Left ventricle myocardium inferior (tissue), 1 donor: ENCODE measurements at regions not wholly inside any gene's neighbourhood (a gene's known extent, or its start where the extent isn't known, plus 50 kb on each side); places are given as distances from the start of the nearest gene placed in this dataset.

Source experiments
- DNase-seq: peaks from one replicate; pipeline ENCODE4 v3.0.0-alpha.2; 2020
- H3K27ac ChIP-seq: fragments of 200-600 bp; replicated peaks from 2 replicates; pipeline ENCODE4 v1.8.0; 2021
- H3K27me3 ChIP-seq: fragments of 200-600 bp; 2 replicates; pipeline ENCODE4 v1.8.0; 2021; ENCODE audit warnings: low read depth
- H3K36me3 ChIP-seq: fragments of 200-600 bp; 2 replicates; pipeline ENCODE4 v1.8.0; 2021
- H3K4me1 ChIP-seq: fragments of 200-600 bp; 2 replicates; pipeline ENCODE4 v1.8.0; 2021
- H3K4me3 ChIP-seq: fragments of 200-600 bp; 2 replicates; pipeline ENCODE4 v1.8.0; 2021; ENCODE audit warnings: mild to moderate bottlenecking, moderate library complexity
- H3K9me3 ChIP-seq: fragments of 200-600 bp; replicated peaks from 2 replicates; pipeline ENCODE4 v1.8.0; 2021
- intact Hi-C: fragments of 100-400 bp; cut with micrococcal nuclease; formaldehyde crosslinking; loops from one replicate; pipeline ENCODE4 v1.11.0; 2022
- TF ChIP-seq, protein P1 (sequence below): fragments of 200-600 bp; IDR thresholded peaks from 2 replicates; pipeline ENCODE4 v1.8.0; 2021; ENCODE audit warnings: antibody characterized with exemption, mild to moderate bottlenecking, borderline replicate concordance
- donor health status: DM: no; HTN: yes; CAD: no; lungs with severe emphysema.

GRCh38 chr6:90811596-90812226 is 224.8 kb upstream of the MAP3K7 start:
- TF ChIP-seq, protein P1, sequence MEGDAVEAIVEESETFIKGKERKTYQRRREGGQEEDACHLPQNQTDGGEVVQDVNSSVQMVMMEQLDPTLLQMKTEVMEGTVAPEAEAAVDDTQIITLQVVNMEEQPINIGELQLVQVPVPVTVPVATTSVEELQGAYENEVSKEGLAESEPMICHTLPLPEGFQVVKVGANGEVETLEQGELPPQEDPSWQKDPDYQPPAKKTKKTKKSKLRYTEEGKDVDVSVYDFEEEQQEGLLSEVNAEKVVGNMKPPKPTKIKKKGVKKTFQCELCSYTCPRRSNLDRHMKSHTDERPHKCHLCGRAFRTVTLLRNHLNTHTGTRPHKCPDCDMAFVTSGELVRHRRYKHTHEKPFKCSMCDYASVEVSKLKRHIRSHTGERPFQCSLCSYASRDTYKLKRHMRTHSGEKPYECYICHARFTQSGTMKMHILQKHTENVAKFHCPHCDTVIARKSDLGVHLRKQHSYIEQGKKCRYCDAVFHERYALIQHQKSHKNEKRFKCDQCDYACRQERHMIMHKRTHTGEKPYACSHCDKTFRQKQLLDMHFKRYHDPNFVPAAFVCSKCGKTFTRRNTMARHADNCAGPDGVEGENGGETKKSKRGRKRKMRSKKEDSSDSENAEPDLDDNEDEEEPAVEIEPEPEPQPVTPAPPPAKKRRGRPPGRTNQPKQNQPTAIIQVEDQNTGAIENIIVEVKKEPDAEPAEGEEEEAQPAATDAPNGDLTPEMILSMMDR = no peak
- H3K9me3 ChIP-seq = peaks cover 28% of the 10 kb centered on the region
- intact Hi-C loops = no loop called here
- no peaks in the 10 kb centered on the region for H3K36me3 ChIP-seq
- H3K27me3 ChIP-seq = no peaks in the 10 kb centered on the region
- H3K27ac ChIP-seq = no peak overlapping the region
- no peak for DNase-seq
- H3K4me3 ChIP-seq = no peak overlapping the region
- H3K4me1 ChIP-seq = no peaks in the 10 kb centered on the region

GRCh38 chr6:90809035-90809434 is 222.2 kb upstream of the MAP3K7 start:
- H3K36me3 ChIP-seq = no peaks in the 10 kb centered on the region
- no peaks in the 10 kb centered on the region for H3K27me3 ChIP-seq
- no peak for DNase-seq
- H3K4me3 ChIP-seq = no peak overlapping the region
- intact Hi-C loops = no loop called here
- no peaks in the 10 kb centered on the region for H3K4me1 ChIP-seq
- no peak overlapping the region for H3K27ac ChIP-seq
- H3K9me3 ChIP-seq = peaks cover 15% of the 10 kb centered on the region
- TF ChIP-seq, protein P1 = no peak

GRCh38 chr6:90807791-90808701 is 221.2 kb upstream of the MAP3K7 start:
- peaks cover 5% of the 10 kb centered on the region for H3K9me3 ChIP-seq
- no peaks in the 10 kb centered on the region for H3K27me3 ChIP-seq
- no peaks in the 10 kb centered on the region for H3K4me1 ChIP-seq
- no peaks in the 10 kb centered on the region for H3K36me3 ChIP-seq
- intact Hi-C loops = no loop called here
- H3K27ac ChIP-seq = no peak overlapping the region
- no peak for DNase-seq
- TF ChIP-seq, protein P1 = no peak
- H3K4me3 ChIP-seq = no peak overlapping the region

GRCh38 chr6:90805619-90806155 is 218.8 kb upstream of the MAP3K7 start:
- Histone ChIP-seq H3K36me3 (no peaks in the 10 kb centered on the region), H3K27ac (no peak overlapping the region), H3K27me3 (no peaks in the 10 kb centered on the region), H3K4me1 (no peaks in the 10 kb centered on the region), H3K4me3 (no peak overlapping the region), H3K9me3 (no peaks in the 10 kb centered on the region)
- no peak for DNase-seq
- intact Hi-C loops = no loop called here
- TF ChIP-seq, protein P1 = no peak

DNA sequence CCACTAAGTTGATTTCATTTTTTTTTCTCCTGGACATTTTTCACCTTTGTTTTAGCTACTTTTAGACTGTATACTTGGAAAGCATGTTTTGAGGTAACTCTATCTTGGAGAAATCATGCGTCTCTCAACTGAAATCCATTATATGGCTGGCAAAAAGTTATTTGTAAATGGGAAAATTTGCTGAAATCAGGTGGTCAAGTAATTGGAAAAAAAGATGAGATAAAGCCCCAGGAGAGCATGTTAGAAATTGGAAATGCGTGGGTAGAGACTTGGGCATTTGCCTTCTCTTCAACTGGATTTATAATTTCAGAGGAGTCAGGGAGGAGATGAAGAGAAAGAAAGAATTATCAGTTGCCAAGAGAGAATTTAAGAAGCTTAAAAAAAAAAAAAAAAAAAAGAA is 217.1 kb upstream of the MAP3K7 start:
- no peak overlapping the region for H3K27ac ChIP-seq
- H3K4me3 ChIP-seq = no peak overlapping the region
- H3K27me3 ChIP-seq = no peaks in the 10 kb centered on the region
- no peaks in the 10 kb centered on the region for H3K4me1 ChIP-seq
- no peaks in the 10 kb centered on the region for H3K36me3 ChIP-seq
- no peak for DNase-seq
- intact Hi-C loops = no loop called here
- H3K9me3 ChIP-seq = no peaks in the 10 kb centered on the region
- TF ChIP-seq, protein P1 = no peak
